Transverse colon (tissue), 4 donors: ENCODE measurements at regions not wholly inside any gene's neighbourhood (a gene's known extent, or its start where the extent isn't known, plus 50 kb on each side); places are given as distances from the start of the nearest gene placed in this dataset.

Experiments used
- DNase-seq: peaks from one replicate; pipeline ENCODE4 v3.0.0-alpha.2; 2019
- H3K27ac ChIP-seq, 4 donors: fragments of 200-600 bp; sonication (generic); 2 replicates each; pipeline ENCODE4 v1.5.1; 2016 to 2018; ENCODE audit warnings: inconsistent platforms in 4 of 4
- H3K27me3 ChIP-seq: fragments of 200-600 bp; sonication (generic); 2 replicates; pipeline ENCODE4 v1.5.1; 2017; ENCODE audit warnings: inconsistent platforms
- H3K36me3 ChIP-seq, 4 donors: fragments of 200-600 bp; sonication (generic); 2 replicates each; pipeline ENCODE4 v1.5.1; 2017 to 2019; ENCODE audit warnings: inconsistent platforms in 4 of 4
- H3K4me1 ChIP-seq, 4 donors: fragments of 200-600 bp; sonication (generic); 2 replicates each; pipeline ENCODE4 v1.5.1; 2017 to 2020; ENCODE audit warnings: inconsistent platforms in 4 of 4
- H3K4me3 ChIP-seq, 4 donors: fragments of 200-600 bp; sonication (generic); 1 replicate in 1 of 4; 2 replicates in 3 of 4; pipeline versions ENCODE4 v1.5.1 to v1.6.1; 2017 to 2019; ENCODE audit warnings: inconsistent platforms in 4 of 4
- H3K9me3 ChIP-seq, 2 donors: fragments of 200-600 bp; sonication (generic); 2 replicates each; pipeline ENCODE4 v1.5.1; 2017 to 2019; ENCODE audit warnings: inconsistent platforms in 2 of 2
- CTCF ChIP-seq, 5 experiments: fragments of 200-600 bp in 3 of 5; fragments of 450-650 bp in 2 of 5; sonication (generic) in 3 of 5; IDR thresholded peaks; 1 replicate in 2 of 5; 2 replicates in 3 of 5; pipeline ENCODE4 v1.5.1; 2016 to 2017; ENCODE audit warnings: antibody characterized with exemption in 5 of 5, inconsistent platforms in 3 of 5, mild to moderate bottlenecking in 2 of 5, moderate library complexity in 1 of 5
- EP300 ChIP-seq: sonication (generic); formaldehyde crosslinking; IDR thresholded peaks from one replicate; pipeline ENCODE4 v1.6.1; 2017; ENCODE audit warnings: antibody characterized with exemption, low read depth
- POLR2A ChIP-seq: fragments of 450-650 bp; IDR thresholded peaks from one replicate; pipeline ENCODE4 v1.6.1; 2016; ENCODE audit warnings: antibody characterized with exemption, mild to moderate bottlenecking, moderate library complexity
- POLR2AphosphoS5 ChIP-seq, 3 donors: sonication (generic); formaldehyde crosslinking; IDR thresholded peaks; one replicate each; pipeline ENCODE4 v1.6.1; 2016; ENCODE audit warnings: antibody characterized with exemption in 3 of 3
- WGBS, 2 donors: methylation state at CpG; one replicate each; pipeline ENCODE4 v1.1.5; 2018; ENCODE audit warnings: low coverage in 1 of 2; 5-methylcytosine and 5-hydroxymethylcytosine counted together
- in situ Hi-C, 4 donors: fragments of 200-750 bp; cut with MboI; loops; one replicate each; pipeline versions ENCODE4 v1.15.0 to v1.15.1; 2017; ENCODE audit warnings: low sequenced_read_pairs in 3 of 4, low pct_ligation_motif_present in 1 of 4, low pct_unique_long_range_greater_than_20kb in 1 of 4
- intact Hi-C: fragments of 100-400 bp; cut with DNase I; formaldehyde crosslinking; loops from one replicate; pipeline ENCODE4 v1.15.1; 2023; ENCODE audit warnings: low total_unique reads

DNA sequence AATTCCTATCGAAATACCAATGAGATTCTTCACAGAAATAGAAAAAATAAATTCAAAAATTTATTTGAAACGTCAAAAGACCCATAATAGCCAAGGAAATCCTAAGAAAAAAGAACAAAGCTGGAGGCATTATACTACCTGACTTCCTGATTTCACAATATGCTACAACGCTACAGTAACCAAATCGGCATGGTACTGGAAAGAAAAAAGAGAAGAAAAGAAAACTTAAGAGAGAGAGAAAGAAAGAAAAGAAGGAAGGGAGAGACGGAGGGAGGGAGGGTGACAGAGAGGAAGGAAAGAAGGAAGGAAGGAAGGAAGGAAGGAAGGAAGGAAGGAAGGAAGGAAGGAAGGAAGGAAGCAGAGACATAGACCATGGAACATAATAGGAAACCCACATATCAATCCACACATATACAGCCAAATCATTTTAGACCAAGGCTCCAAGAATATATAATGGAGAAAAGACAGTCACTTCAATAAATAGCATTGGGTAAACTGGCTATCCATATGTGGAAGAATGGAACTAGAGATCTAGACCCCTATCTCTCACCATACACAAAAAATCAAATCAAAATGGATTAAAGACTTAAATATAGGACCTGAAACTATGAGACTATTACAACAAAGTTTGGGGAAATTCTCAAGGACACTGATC lies 118.6 kb upstream of the CNTN4 start:
- in situ Hi-C loops (loop anchor here in 1 of 4 donors (25.0 kb wide), 1 partner anchor 893 kb away; the partner anchor contains the start of gene CNTN6), intact Hi-C loops (no loop called here)
- no peaks in the 10 kb centered on the region for H3K36me3 ChIP-seq
- TF ChIP-seq EP300: no peak
- TF ChIP-seq POLR2AphosphoS5 (IDR thresholded peaks at IDR 0.05): no peak
- no peak for TF ChIP-seq CTCF (IDR thresholded peaks at IDR 0.05)
- TF ChIP-seq POLR2A: no peak
- no peaks in the 10 kb centered on the region for H3K4me1 ChIP-seq
- 76 to 85% methylated on average over 5 of the region's 5 CpGs for WGBS, 2 donors
- H3K27ac ChIP-seq: no peak overlapping the region
- H3K27me3 ChIP-seq: no peaks in the 10 kb centered on the region
- H3K9me3 ChIP-seq: no peaks in the 10 kb centered on the region
- H3K4me3 ChIP-seq: no peak overlapping the region
- no peak for DNase-seq

DNA sequence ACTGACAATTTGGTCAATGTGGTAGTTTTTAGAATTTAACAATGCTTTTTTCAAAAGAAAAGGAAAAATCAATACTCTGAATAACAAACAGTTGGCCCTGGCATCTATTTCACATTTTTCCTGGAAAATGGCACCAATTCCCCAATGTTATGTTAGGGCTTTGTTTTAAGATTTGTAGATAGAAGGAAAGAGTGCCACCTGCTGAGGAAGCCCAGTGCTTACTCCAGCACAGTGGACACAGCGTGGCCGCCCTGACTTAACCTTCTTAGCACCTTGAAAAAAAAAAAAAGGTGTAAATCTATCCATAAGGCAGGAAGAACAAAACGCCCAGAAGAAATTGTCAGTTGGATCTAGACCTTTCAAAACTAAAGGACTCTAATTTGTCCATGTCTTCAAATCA lies 110.7 kb upstream of the CNTN4 start:
- TF ChIP-seq POLR2A (no peak), EP300 (no peak), POLR2AphosphoS5 (IDR thresholded peaks at IDR 0.05) (no peak), CTCF (IDR thresholded peaks at IDR 0.05) (peak; percentile 21 to 49 (median 40))
- 17 to 41% methylated on average over 3 of the region's 3 CpGs for WGBS, 2 donors
- H3K36me3 ChIP-seq: no peaks in the 10 kb centered on the region
- H3K4me1 ChIP-seq: no peaks in the 10 kb centered on the region
- peak; percentile 28 for DNase-seq
- no peaks in the 10 kb centered on the region for H3K9me3 ChIP-seq
- H3K27ac ChIP-seq: no peak overlapping the region
- in situ Hi-C loops (loop anchor here in 1 of 4 donors (25.0 kb wide), 1 partner anchor 901 kb away; the partner anchor contains the start of gene CNTN6), intact Hi-C loops (no loop called here)
- H3K27me3 ChIP-seq: no peaks in the 10 kb centered on the region
- H3K4me3 ChIP-seq: no peak overlapping the region

DNA sequence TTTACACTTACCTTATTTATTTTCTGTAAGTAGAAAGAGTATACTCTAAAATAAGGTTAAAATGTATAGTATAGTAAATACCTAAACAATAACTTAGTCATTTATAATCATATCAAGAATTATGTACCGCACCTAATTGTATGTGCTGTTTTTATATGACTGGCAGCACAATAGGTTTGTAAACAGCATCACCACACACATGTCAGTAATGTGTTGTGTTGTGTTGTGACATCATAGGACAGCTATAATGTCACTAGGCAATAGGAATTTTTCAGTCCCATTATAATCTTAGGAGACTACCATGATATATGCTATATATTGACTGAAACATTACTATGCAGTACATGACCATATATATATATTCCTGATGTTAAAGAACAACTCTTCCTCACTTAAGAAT lies 99.9 kb upstream of the CNTN4 start:
- H3K4me1 ChIP-seq: peaks cover 0 to 13% (median 6%) of the 10 kb centered on the region in 4 donors
- TF ChIP-seq POLR2A (no peak), EP300 (no peak), CTCF (IDR thresholded peaks at IDR 0.05) (no peak), POLR2AphosphoS5 (IDR thresholded peaks at IDR 0.05) (no peak)
- intact Hi-C loops: no loop called here

DNA sequence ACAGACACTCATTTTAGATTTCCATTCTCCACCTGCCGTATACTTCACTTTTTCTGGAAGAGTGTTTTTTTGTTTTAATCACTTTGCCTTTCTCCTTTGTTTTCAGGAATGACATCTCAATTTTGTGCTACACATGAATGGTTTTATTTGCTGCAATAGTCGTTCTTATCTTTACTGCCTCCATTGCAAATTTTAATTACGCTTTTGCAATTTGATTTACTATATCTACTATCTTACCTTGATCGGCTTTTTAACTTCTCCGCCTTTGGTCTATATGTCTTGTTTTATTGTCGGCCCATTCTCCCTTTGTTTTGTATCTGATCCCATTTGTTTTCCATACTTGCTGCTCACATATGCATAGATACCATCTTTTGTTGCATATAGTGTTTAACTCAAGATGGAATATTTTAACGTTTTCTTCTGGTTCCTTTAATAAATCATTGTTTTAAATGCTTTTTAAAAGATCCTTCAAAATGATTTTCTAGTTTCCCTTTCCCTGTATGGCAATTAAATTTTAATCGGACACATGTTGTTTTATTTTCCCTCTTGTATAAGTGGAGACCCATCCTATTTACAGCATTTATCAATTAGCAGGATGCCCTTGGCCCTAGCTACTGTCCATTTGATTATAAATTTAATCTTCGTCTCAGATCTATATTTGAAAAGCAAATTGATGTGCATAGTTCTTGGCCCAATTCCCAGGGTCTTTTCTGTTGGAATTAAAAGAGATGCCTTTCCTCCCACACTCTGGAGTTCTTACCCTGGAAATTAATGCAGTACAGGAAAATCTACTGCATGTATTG lies 97.2 kb upstream of the CNTN4 start:
- no peak for TF ChIP-seq EP300
- no peak for DNase-seq
- in situ Hi-C loops (no loop called here), intact Hi-C loops (no loop called here)
- 45 to 51% methylated on average over 6 to 9 of the region's 9 CpGs for WGBS, 2 donors
- no peaks in the 10 kb centered on the region for H3K9me3 ChIP-seq
- H3K4me3 ChIP-seq: no peak overlapping the region
- H3K36me3 ChIP-seq: no peaks in the 10 kb centered on the region
- H3K27ac ChIP-seq: no peak overlapping the region
- peaks cover 0 to 13% (median 6%) of the 10 kb centered on the region in 4 donors for H3K4me1 ChIP-seq
- no peaks in the 10 kb centered on the region for H3K27me3 ChIP-seq

More for the DNA sequence above, 99.9 kb upstream of the CNTN4 start:
- in situ Hi-C loops: loop anchor here in 1 of 4 donors (25.0 kb wide), 1 partner anchor 911 kb away; the partner anchor contains the start of gene CNTN6
- Histone ChIP-seq H3K9me3 (no peaks in the 10 kb centered on the region), H3K4me3 (no peak overlapping the region), H3K36me3 (no peaks in the 10 kb centered on the region), H3K27ac (no peak overlapping the region), H3K27me3 (no peaks in the 10 kb centered on the region)
- DNase-seq: no peak
- WGBS, 2 donors: 91 to 100% methylated on average over 1 of the region's 1 CpG
